ENCODE measurements at regions not wholly inside any gene's neighbourhood (a gene's known extent, or its start where the extent isn't known, plus 50 kb on each side); places are given as distances from the start of the nearest gene placed in this dataset.

DNA sequence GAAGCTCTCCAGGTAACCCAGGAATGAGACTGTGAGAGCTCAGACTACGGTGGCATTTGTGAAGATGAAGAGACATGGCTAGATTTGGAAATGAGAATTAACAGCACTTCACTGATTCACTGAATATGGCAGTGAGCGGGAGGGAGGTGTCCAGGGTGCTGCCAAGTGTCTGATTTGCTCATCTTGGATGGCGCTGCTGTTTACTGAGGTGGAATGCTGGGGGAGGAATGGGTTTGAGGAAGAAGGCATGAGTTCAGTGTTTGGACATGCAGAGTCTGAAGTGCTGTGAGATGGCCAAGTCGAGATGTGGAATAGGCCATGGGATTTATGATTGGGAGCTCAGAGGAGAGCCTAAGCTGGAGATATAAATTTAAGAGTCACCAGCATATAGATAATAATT is 437.1 kb upstream of the NPVF start:
- DNase-seq (ENCODE audit: insufficient read length, low spot score) (no peak), FAIRE-seq (no peak)
- TF ChIP-seq CTCF (IDR thresholded peaks at IDR 0.05; ENCODE audit: insufficient read depth, missing control alignments) = no peak

DNA sequence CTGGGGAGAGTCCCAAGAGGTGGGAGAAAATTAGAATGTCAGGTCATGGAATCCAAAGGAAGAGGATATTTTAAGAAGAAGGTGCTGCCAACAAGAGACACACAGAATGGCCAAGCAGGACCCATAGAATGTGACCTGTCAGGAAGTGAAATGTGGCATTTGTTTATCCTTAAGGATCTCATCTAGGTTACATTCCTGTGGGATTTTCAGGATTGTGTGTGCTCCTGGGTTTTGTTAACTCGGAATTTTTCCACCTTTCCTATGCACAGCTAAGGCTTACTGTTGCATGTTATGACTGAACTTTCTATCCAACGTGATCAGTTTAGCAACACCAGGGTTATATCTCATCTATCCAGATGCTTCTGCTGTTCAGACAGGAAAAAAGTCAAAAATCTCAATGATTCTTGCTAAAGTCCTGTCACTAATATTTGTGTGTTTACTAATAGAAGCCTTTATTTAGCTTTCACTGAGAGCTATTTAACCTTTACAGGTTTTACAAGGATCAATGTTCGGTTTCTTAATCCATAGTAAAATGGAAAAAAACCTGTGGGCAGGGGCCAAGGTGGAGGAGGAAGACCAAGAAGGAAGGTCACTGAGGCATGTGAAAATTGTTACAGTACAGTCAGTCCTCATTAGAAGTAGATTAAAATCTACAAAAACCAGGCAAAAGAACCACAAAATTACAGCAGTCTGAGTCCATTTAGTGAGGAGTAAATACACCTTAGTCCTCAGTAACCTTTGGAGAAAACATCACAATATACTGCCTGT is 437.8 kb upstream of the NPVF start:
- no peak for TF ChIP-seq CTCF (IDR thresholded peaks at IDR 0.05; ENCODE audit: insufficient read depth, missing control alignments)
- DNase-seq (ENCODE audit: insufficient read length, low spot score) (no peak), FAIRE-seq (no peak)

DNA sequence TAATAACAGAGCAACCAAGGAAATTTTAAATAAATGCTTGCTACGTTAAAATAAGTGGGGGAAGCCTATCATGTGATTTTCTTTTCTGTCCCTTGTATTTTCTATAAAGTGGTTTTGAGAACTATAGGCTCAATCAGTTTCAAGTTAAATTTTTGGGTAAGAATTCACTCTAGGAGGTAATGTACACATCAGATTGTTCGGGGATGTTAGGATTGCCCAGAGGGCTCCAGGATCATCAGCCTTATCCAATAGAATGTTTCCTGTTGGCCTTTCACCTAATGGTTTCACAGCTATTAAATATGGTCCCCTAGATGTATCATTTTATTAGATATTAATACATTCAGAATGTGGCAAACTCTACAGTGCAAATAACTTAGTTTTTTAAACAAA is 438.4 kb upstream of the NPVF start:
- TF ChIP-seq CTCF (IDR thresholded peaks at IDR 0.05; ENCODE audit: insufficient read depth, missing control alignments) = no peak
- FAIRE-seq = no peak
- DNase-seq (ENCODE audit: insufficient read length, low spot score) = no peak

GRCh38 chr7:25669281-25669781 is 441.0 kb upstream of the NPVF start:
- no peak for FAIRE-seq
- no peak for TF ChIP-seq CTCF (IDR thresholded peaks at IDR 0.05; ENCODE audit: insufficient read depth, missing control alignments)
- DNase-seq (ENCODE audit: insufficient read length, low spot score) = no peak

GRCh38 chr7:25669961-25670841 is 441.9 kb upstream of the NPVF start:
- no peak for TF ChIP-seq CTCF (IDR thresholded peaks at IDR 0.05; ENCODE audit: insufficient read depth, missing control alignments)
- no peak for DNase-seq (ENCODE audit: insufficient read length, low spot score)
- no peak for FAIRE-seq

GRCh38 chr7:25671111-25671510 is 442.8 kb upstream of the NPVF start:
- DNase-seq (ENCODE audit: insufficient read length, low spot score) (no peak), FAIRE-seq (no peak)
- TF ChIP-seq CTCF (IDR thresholded peaks at IDR 0.05; ENCODE audit: insufficient read depth, missing control alignments) = no peak

Data from D721Med (cell line).